Activated T-helper 17 cell treated with anti-CD3 and anti-CD28 coated beads, Interleukin-2, amount 50 U/mL, for 72 hours (primary cell): ENCODE measurements at regions not wholly inside any gene's neighbourhood (a gene's known extent, or its start where the extent isn't known, plus 50 kb on each side); places are given as distances from the start of the nearest gene placed in this dataset.

Experiments used
- ATAC-seq: fragments of 150-1000 bp; cut with Tn5 transposase; replicated peaks from 2 replicates; pipeline ENCODE4 v1.10.0; 2021; ENCODE audit warnings: mild to moderate bottlenecking, moderate library complexity
- H3K27ac Mint-ChIP-seq: one replicate; pipeline ENCODE4 v1.8.0; 2022; ENCODE audit warnings: mixed read lengths
- H3K27me3 Mint-ChIP-seq: one replicate; pipeline ENCODE4 v1.8.0; 2022; ENCODE audit warnings: mixed read lengths
- H3K36me3 Mint-ChIP-seq: one replicate; pipeline ENCODE4 v1.8.0; 2022; ENCODE audit warnings: low read depth, mild to moderate bottlenecking, mixed read lengths
- H3K4me1 Mint-ChIP-seq: one replicate; pipeline ENCODE4 v1.8.0; 2022; ENCODE audit warnings: mixed read lengths
- H3K4me3 Mint-ChIP-seq: one replicate; pipeline ENCODE4 v1.8.0; 2022; ENCODE audit warnings: mild to moderate bottlenecking, mixed read lengths
- H3K9me3 Mint-ChIP-seq: one replicate; pipeline ENCODE4 v1.8.0; 2022; ENCODE audit warnings: mixed read lengths

- H3K36me3 Mint-ChIP-seq: no peaks in the 10 kb centered on the region
- ATAC-seq: no peak
- no peaks in the 10 kb centered on the region for H3K27me3 Mint-ChIP-seq
- H3K9me3 Mint-ChIP-seq: peaks cover 14% of the 10 kb centered on the region
- no peak overlapping the region for H3K27ac Mint-ChIP-seq
- H3K4me1 Mint-ChIP-seq: no peaks in the 10 kb centered on the region
- no peak overlapping the region for H3K4me3 Mint-ChIP-seq
These were observed 466.0 kb upstream of the ADAMTS16 start for GRCh38 chr5:4674166-4674565.

- Mint-ChIP-seq H3K4me1 (no peaks in the 10 kb centered on the region), H3K27me3 (no peaks in the 10 kb centered on the region), H3K36me3 (no peaks in the 10 kb centered on the region)
These were observed 463.2 kb upstream of the ADAMTS16 start for GRCh38 chr5:4676934-4677333.

GRCh38 chr5:4684946-4685345, 455.2 kb upstream of the ADAMTS16 start:
- Mint-ChIP-seq H3K4me1 (no peaks in the 10 kb centered on the region), H3K27ac (no peak overlapping the region), H3K4me3 (no peak overlapping the region), H3K9me3 (peaks cover 12% of the 10 kb centered on the region), H3K27me3 (no peaks in the 10 kb centered on the region), H3K36me3 (no peaks in the 10 kb centered on the region)
- no peak for ATAC-seq

More at GRCh38 chr5:4676934-4677333, 463.2 kb upstream of the ADAMTS16 start:
- Mint-ChIP-seq H3K4me3 (no peak overlapping the region), H3K9me3 (peaks cover 9% of the 10 kb centered on the region), H3K27ac (no peak overlapping the region)
- ATAC-seq: no peak

- Mint-ChIP-seq H3K36me3 (no peaks in the 10 kb centered on the region), H3K4me3 (no peak overlapping the region), H3K4me1 (no peaks in the 10 kb centered on the region), H3K9me3 (peaks cover 14% of the 10 kb centered on the region), H3K27ac (no peak overlapping the region), H3K27me3 (no peaks in the 10 kb centered on the region)
- no peak for ATAC-seq
These were observed 441.5 kb upstream of the ADAMTS16 start for GRCh38 chr5:4698596-4698995.

- no peak overlapping the region for H3K27ac Mint-ChIP-seq
- H3K4me3 Mint-ChIP-seq: no peak overlapping the region
- H3K9me3 Mint-ChIP-seq: peaks cover 10% of the 10 kb centered on the region
- no peaks in the 10 kb centered on the region for H3K4me1 Mint-ChIP-seq
- ATAC-seq: no peak
- H3K36me3 Mint-ChIP-seq: no peaks in the 10 kb centered on the region
- H3K27me3 Mint-ChIP-seq: no peaks in the 10 kb centered on the region
These were observed 440.5 kb upstream of the ADAMTS16 start for GRCh38 chr5:4699592-4699991.

GRCh38 chr5:4700069-4700468, 440.1 kb upstream of the ADAMTS16 start:
- no peaks in the 10 kb centered on the region for H3K36me3 Mint-ChIP-seq
- H3K4me1 Mint-ChIP-seq: no peaks in the 10 kb centered on the region
- no peak for ATAC-seq
- no peak overlapping the region for H3K27ac Mint-ChIP-seq
- no peak overlapping the region for H3K4me3 Mint-ChIP-seq
- H3K9me3 Mint-ChIP-seq: peaks cover 10% of the 10 kb centered on the region
- no peaks in the 10 kb centered on the region for H3K27me3 Mint-ChIP-seq

- Mint-ChIP-seq H3K4me3 (no peak overlapping the region), H3K9me3 (peaks cover 6% of the 10 kb centered on the region), H3K4me1 (no peaks in the 10 kb centered on the region), H3K27me3 (no peaks in the 10 kb centered on the region), H3K27ac (no peak overlapping the region), H3K36me3 (no peaks in the 10 kb centered on the region)
- ATAC-seq: no peak
These were observed 439.3 kb upstream of the ADAMTS16 start for GRCh38 chr5:4700871-4701270.

GRCh38 chr5:4703931-4704458, 436.1 kb upstream of the ADAMTS16 start:
- no peak overlapping the region for H3K27ac Mint-ChIP-seq
- H3K27me3 Mint-ChIP-seq: no peaks in the 10 kb centered on the region
- H3K4me3 Mint-ChIP-seq: no peak overlapping the region
- no peak for ATAC-seq
- H3K9me3 Mint-ChIP-seq: peaks cover 9% of the 10 kb centered on the region
- H3K36me3 Mint-ChIP-seq: no peaks in the 10 kb centered on the region
- no peaks in the 10 kb centered on the region for H3K4me1 Mint-ChIP-seq

GRCh38 chr5:4704951-4705350, 435.2 kb upstream of the ADAMTS16 start:
- H3K36me3 Mint-ChIP-seq: no peaks in the 10 kb centered on the region
- no peaks in the 10 kb centered on the region for H3K27me3 Mint-ChIP-seq
- no peak for ATAC-seq
- peaks cover 9% of the 10 kb centered on the region for H3K9me3 Mint-ChIP-seq
- H3K4me1 Mint-ChIP-seq: no peaks in the 10 kb centered on the region
- no peak overlapping the region for H3K27ac Mint-ChIP-seq
- no peak overlapping the region for H3K4me3 Mint-ChIP-seq

- Mint-ChIP-seq H3K4me1 (no peaks in the 10 kb centered on the region), H3K27me3 (no peaks in the 10 kb centered on the region), H3K4me3 (no peak overlapping the region), H3K27ac (no peak overlapping the region), H3K36me3 (no peaks in the 10 kb centered on the region), H3K9me3 (peaks cover 31% of the 10 kb centered on the region)
- ATAC-seq: no peak
These were observed 423.3 kb upstream of the ADAMTS16 start for GRCh38 chr5:4716781-4717180.

GRCh38 chr5:4717446-4717845, 422.7 kb upstream of the ADAMTS16 start:
- H3K4me3 Mint-ChIP-seq: no peak overlapping the region
- H3K27me3 Mint-ChIP-seq: no peaks in the 10 kb centered on the region
- no peak for ATAC-seq
- peaks cover 27% of the 10 kb centered on the region for H3K9me3 Mint-ChIP-seq
- no peaks in the 10 kb centered on the region for H3K36me3 Mint-ChIP-seq
- no peaks in the 10 kb centered on the region for H3K4me1 Mint-ChIP-seq
- no peak overlapping the region for H3K27ac Mint-ChIP-seq

GRCh38 chr5:4720831-4721230, 419.3 kb upstream of the ADAMTS16 start:
- ATAC-seq: no peak
- no peaks in the 10 kb centered on the region for H3K4me1 Mint-ChIP-seq
- H3K27me3 Mint-ChIP-seq: no peaks in the 10 kb centered on the region
- no peak overlapping the region for H3K4me3 Mint-ChIP-seq
- H3K9me3 Mint-ChIP-seq: peaks cover 27% of the 10 kb centered on the region
- no peaks in the 10 kb centered on the region for H3K36me3 Mint-ChIP-seq
- H3K27ac Mint-ChIP-seq: no peak overlapping the region

- no peak overlapping the region for H3K27ac Mint-ChIP-seq
- H3K36me3 Mint-ChIP-seq: no peaks in the 10 kb centered on the region
- H3K4me1 Mint-ChIP-seq: no peaks in the 10 kb centered on the region
- no peaks in the 10 kb centered on the region for H3K27me3 Mint-ChIP-seq
- ATAC-seq: no peak
- H3K9me3 Mint-ChIP-seq: peaks cover 22% of the 10 kb centered on the region
- H3K4me3 Mint-ChIP-seq: no peak overlapping the region
These were observed 417.2 kb upstream of the ADAMTS16 start for GRCh38 chr5:4722886-4723285.

- Mint-ChIP-seq H3K36me3 (no peaks in the 10 kb centered on the region), H3K27me3 (no peaks in the 10 kb centered on the region), H3K4me1 (no peaks in the 10 kb centered on the region), H3K9me3 (peaks cover 27% of the 10 kb centered on the region), H3K27ac (no peak overlapping the region), H3K4me3 (no peak overlapping the region)
- ATAC-seq: no peak
These were observed 414.5 kb upstream of the ADAMTS16 start for GRCh38 chr5:4725594-4725993.

GRCh38 chr5:4730279-4730678, 409.9 kb upstream of the ADAMTS16 start:
- H3K27ac Mint-ChIP-seq: no peak overlapping the region
- peaks cover 15% of the 10 kb centered on the region for H3K9me3 Mint-ChIP-seq
- H3K4me1 Mint-ChIP-seq: no peaks in the 10 kb centered on the region
- H3K4me3 Mint-ChIP-seq: no peak overlapping the region
- H3K36me3 Mint-ChIP-seq: no peaks in the 10 kb centered on the region
- H3K27me3 Mint-ChIP-seq: no peaks in the 10 kb centered on the region
- ATAC-seq: no peak

- H3K4me1 Mint-ChIP-seq: no peaks in the 10 kb centered on the region
- no peak overlapping the region for H3K4me3 Mint-ChIP-seq
- no peak overlapping the region for H3K27ac Mint-ChIP-seq
- no peaks in the 10 kb centered on the region for H3K27me3 Mint-ChIP-seq
- ATAC-seq: no peak
- peaks cover 28% of the 10 kb centered on the region for H3K9me3 Mint-ChIP-seq
- H3K36me3 Mint-ChIP-seq: no peaks in the 10 kb centered on the region
These were observed 405.8 kb upstream of the ADAMTS16 start for GRCh38 chr5:4734348-4734747.
